Cardiac fibroblast (primary cell): ENCODE measurements at regions not wholly inside any gene's neighbourhood (a gene's known extent, or its start where the extent isn't known, plus 50 kb on each side); places are given as distances from the start of the nearest gene placed in this dataset.

Experiments
- DNase-seq, 2 donors: peaks; one replicate each; pipeline versions ENCODE4 v3.0.0 to v3.0.0-alpha.2; 2010; ENCODE audit warnings: low read depth in 2 of 2
- H3K4me3 ChIP-seq, 2 donors: replicated peaks in 1 of 2; 1 replicate in 1 of 2; 2 replicates in 1 of 2; pipeline ENCODE4 v1.5.1; 2011; ENCODE audit warnings: low read depth in 2 of 2, low read length in 2 of 2, mild to moderate bottlenecking in 2 of 2, moderate library complexity in 1 of 2
- TF ChIP-seq, protein P1 (sequence below): IDR thresholded peaks from one replicate; pipeline ENCODE4 v1.5.1; 2011; ENCODE audit warnings: low read depth, mild to moderate bottlenecking, low read length, inconsistent platforms

DNA sequence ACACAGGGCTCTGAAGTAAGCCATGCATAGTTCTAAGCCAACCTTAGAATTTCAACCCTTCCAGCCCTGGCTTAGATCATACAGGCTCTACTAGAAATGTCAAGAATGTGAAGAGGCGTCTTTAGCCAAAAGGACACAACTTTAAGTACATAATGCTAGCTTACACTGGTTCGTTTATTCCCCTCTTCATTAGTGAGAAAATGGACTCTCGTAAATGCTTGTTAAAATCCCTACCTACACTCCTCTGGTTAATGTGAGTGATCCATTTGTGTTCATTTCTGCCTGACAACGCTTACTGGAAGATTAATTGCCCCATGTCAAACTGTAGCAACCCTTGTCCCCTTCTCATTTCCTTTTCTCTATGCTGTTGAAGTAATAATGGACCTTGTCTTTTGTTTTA lies 149.3 kb upstream of the POU5F2 start:
- H3K4me3 ChIP-seq = no peak overlapping the region
- TF ChIP-seq, protein P1, sequence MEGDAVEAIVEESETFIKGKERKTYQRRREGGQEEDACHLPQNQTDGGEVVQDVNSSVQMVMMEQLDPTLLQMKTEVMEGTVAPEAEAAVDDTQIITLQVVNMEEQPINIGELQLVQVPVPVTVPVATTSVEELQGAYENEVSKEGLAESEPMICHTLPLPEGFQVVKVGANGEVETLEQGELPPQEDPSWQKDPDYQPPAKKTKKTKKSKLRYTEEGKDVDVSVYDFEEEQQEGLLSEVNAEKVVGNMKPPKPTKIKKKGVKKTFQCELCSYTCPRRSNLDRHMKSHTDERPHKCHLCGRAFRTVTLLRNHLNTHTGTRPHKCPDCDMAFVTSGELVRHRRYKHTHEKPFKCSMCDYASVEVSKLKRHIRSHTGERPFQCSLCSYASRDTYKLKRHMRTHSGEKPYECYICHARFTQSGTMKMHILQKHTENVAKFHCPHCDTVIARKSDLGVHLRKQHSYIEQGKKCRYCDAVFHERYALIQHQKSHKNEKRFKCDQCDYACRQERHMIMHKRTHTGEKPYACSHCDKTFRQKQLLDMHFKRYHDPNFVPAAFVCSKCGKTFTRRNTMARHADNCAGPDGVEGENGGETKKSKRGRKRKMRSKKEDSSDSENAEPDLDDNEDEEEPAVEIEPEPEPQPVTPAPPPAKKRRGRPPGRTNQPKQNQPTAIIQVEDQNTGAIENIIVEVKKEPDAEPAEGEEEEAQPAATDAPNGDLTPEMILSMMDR = no peak
- no peak for DNase-seq

DNA sequence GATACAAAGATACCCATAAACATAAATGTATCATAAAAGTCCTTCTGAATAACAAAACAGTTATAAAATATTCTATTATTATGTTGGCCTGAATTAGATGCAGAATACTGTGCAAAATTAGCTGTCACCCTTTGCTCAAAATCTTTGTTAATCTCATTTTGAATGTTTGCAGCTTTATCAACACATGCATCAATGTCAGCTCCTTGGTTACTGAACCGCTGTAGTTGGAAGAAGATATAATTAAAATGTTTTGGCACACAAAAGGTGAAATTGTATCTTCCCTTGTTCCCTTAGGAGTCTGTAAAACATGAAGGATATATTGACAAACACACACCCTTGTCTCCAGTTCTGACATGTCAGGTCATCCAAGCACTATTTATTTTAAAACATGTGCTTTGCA lies 146.3 kb upstream of the POU5F2 start:
- TF ChIP-seq, protein P1 = no peak
- no peak overlapping the region for H3K4me3 ChIP-seq
- no peak for DNase-seq

DNA sequence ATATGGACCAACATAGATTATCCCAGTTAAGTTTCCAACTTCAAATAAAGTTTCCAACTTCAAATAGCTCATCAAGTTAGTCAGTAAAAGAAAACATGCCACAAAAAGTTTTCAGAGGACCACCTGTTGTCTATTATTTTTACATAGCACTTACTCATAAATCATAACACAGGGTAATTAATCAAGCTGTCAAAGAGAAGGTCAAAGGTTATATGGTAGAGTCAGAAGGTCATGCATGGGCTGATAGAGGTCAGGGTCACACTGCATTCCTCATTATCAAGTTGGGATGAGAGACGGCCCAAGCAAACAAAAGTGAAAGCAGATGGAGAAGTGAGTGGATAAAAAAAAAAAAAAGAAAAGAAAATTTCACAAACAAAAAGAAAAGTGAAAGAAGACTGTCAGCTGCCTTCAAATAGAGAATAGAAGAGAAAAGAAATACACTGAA lies 145.5 kb upstream of the POU5F2 start:
- no peak overlapping the region for H3K4me3 ChIP-seq
- DNase-seq = peak in 1 of 2 donors; percentile 18
- TF ChIP-seq, protein P1 = no peak

DNA sequence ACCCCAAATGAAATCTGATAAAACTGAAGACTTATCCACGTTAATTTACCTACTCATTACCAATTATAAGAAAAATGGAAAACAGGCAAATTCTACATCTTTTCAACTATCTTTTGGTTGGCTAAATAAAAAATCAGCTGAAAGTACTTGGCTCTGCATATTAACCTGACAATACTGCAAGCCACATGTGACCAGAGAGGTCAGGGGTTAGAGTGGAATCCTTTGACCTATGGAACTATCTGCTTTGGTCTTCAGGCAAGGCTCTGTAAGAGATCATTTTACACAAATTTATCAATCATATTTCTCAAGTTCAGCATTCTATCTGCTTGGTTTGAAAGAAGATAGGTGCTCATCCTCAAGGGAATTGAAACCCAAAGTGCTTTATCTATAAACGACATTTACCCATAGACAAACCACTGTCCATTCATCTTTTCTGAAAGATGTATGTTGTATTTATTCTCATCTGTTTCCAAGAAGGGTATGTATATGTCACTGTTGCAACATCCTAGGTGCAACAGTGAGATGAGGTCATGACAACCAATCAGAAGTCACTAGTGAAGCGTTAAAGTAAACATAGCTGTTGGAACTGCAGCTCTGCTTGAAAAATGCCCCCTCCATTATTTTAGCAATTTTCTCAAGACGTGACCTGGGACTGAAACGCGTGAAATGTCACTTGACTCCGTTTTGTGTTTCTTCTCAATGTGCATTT lies 144.9 kb upstream of the POU5F2 start:
- H3K4me3 ChIP-seq = no peak overlapping the region
- peak in 1 of 2 donors; percentile 13 for DNase-seq
- TF ChIP-seq, protein P1 = no peak

DNA sequence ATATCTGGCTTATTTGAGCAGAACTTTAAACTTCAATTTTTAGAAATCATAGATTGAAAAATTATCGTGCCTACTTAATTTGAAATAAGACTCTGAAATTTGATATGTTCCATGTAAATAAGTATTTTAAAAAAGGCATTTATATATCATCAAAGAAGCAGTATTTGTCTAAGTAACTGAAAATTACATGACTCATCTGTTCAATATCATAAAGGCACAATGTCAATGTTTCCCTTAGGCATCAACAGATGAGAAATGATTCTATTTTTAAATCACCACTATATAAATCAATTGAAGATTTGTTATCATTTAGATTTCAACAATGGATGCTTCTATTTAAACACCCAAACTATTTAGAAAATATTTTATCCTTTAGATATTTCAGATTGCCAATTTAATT lies 142.9 kb upstream of the POU5F2 start:
- DNase-seq = no peak
- TF ChIP-seq, protein P1 = no peak
- H3K4me3 ChIP-seq = no peak overlapping the region

DNA sequence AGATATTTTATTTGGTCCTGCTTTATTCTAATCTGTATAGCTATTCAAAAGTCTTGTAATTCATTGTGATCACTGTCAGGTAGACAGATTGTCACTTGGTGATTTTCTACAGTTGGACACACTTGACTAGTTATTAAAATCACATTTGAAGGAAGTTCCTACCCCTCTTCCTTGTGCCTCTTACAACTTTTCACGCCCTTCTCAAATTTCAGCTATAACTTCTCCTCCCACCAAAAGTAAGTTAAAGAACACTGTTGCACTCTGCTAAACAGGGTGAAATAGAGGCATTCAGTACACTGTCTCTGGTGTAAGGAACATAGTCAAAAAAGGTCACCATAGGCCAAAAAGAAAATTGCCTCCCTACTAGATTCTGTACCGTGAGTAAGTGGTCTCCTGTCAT lies 142.1 kb upstream of the POU5F2 start:
- H3K4me3 ChIP-seq = no peak overlapping the region
- TF ChIP-seq, protein P1 = no peak
- no peak for DNase-seq

DNA sequence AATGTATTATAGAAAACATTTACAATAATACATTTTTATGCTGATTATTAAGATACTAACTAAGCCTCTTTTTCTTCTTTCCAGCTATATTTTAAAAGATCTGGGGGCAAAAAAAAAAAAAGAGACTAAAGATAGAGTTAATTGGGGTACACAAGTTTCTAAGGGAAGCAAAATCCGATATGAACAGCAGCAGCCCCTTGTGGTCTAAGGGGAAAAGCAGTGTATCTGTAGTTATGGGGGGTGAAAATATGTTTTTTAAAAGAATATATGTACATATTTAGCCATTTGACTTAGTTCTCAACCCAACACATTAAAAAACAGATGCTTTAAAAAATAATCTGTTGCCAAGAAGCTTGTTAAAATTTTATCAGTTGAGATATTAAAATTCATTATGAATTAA lies 134.3 kb upstream of the POU5F2 start:
- no peak for DNase-seq
- no peak overlapping the region for H3K4me3 ChIP-seq
- TF ChIP-seq, protein P1 = peak; percentile 15
